Effector memory CD8-positive, alpha-beta T cell (primary cell): ENCODE measurements at regions not wholly inside any gene's neighbourhood (a gene's known extent, or its start where the extent isn't known, plus 50 kb on each side); places are given as distances from the start of the nearest gene placed in this dataset.
A peak's percentile ranks its signal among the peaks of the same experiment; 100 is the strongest.

ENCODE experiments used
- ATAC-seq: fragments of 150-1000 bp; cut with Tn5 transposase; replicated peaks from 2 replicates; pipeline ENCODE4 v1.10.0; 2021; ENCODE audit warnings: mild to moderate bottlenecking, moderate library complexity
- DNase-seq, 3 experiments: peaks; one replicate each; pipeline ENCODE4 v3.0.0; 2021
- H3K27ac Mint-ChIP-seq, 2 donors: one replicate each; pipeline ENCODE4 v1.8.0; 2022; ENCODE audit warnings: mild to moderate bottlenecking in 2 of 2, mixed read lengths in 2 of 2, moderate library complexity in 2 of 2
- H3K27me3 Mint-ChIP-seq, 2 donors: one replicate each; pipeline ENCODE4 v1.8.0; 2022; ENCODE audit warnings: mixed read lengths in 2 of 2
- H3K36me3 Mint-ChIP-seq: one replicate; pipeline ENCODE4 v1.8.0; 2022; ENCODE audit warnings: mild to moderate bottlenecking, moderate library complexity, mixed read lengths; ENCODE audit not compliant: insufficient read depth
- H3K4me1 Mint-ChIP-seq, 2 donors: one replicate each; pipeline ENCODE4 v1.8.0; 2022; ENCODE audit warnings: low read depth in 2 of 2, mixed read lengths in 2 of 2
- H3K4me3 Mint-ChIP-seq, 2 donors: one replicate each; pipeline ENCODE4 v1.8.0; 2022; ENCODE audit warnings: mild to moderate bottlenecking in 2 of 2, mixed read lengths in 2 of 2, moderate library complexity in 2 of 2
- H3K9me3 Mint-ChIP-seq, 2 donors: one replicate each; pipeline ENCODE4 v1.8.0; 2022; ENCODE audit warnings: mixed read lengths in 2 of 2

GRCh38 chr15:31459400-31459748 is 132.7 kb downstream of the KLF13 start:
- DNase-seq (no peak), ATAC-seq (no peak)
- Mint-ChIP-seq H3K4me1 (peaks cover 10 to 14% of the 10 kb centered on the region in 2 donors), H3K36me3 (no peaks in the 10 kb centered on the region), H3K27me3 (no peaks in the 10 kb centered on the region), H3K27ac (no peak overlapping the region), H3K9me3 (peaks cover 0 to 2% of the 10 kb centered on the region in 2 donors), H3K4me3 (no peak overlapping the region)

GRCh38 chr15:31461375-31461774 is 134.7 kb downstream of the KLF13 start:
- no peaks in the 10 kb centered on the region for H3K27me3 Mint-ChIP-seq
- H3K9me3 Mint-ChIP-seq: no peaks in the 10 kb centered on the region
- no peak overlapping the region for H3K27ac Mint-ChIP-seq
- ATAC-seq (no peak), DNase-seq (no peak)
- H3K4me1 Mint-ChIP-seq: peaks cover 7 to 11% of the 10 kb centered on the region in 2 donors
- no peak overlapping the region for H3K4me3 Mint-ChIP-seq
- no peaks in the 10 kb centered on the region for H3K36me3 Mint-ChIP-seq

GRCh38 chr15:31461911-31462480 is 135.4 kb downstream of the KLF13 start:
- H3K9me3 Mint-ChIP-seq: no peaks in the 10 kb centered on the region
- H3K27me3 Mint-ChIP-seq: no peaks in the 10 kb centered on the region
- DNase-seq (no peak), ATAC-seq (no peak)
- H3K4me3 Mint-ChIP-seq: no peak overlapping the region
- peaks cover 7 to 11% of the 10 kb centered on the region in 2 donors for H3K4me1 Mint-ChIP-seq
- H3K27ac Mint-ChIP-seq: no peak overlapping the region
- no peaks in the 10 kb centered on the region for H3K36me3 Mint-ChIP-seq

GRCh38 chr15:31463521-31464102 is 137.0 kb downstream of the KLF13 start:
- Mint-ChIP-seq H3K36me3 (no peaks in the 10 kb centered on the region), H3K27ac (no peak overlapping the region), H3K4me3 (no peak overlapping the region), H3K27me3 (no peaks in the 10 kb centered on the region), H3K4me1 (peaks cover 7 to 12% of the 10 kb centered on the region in 2 donors), H3K9me3 (no peaks in the 10 kb centered on the region)
- ATAC-seq (no peak), DNase-seq (no peak)

GRCh38 chr15:31464216-31465082 is 137.8 kb downstream of the KLF13 start:
- DNase-seq (no peak), ATAC-seq (no peak)
- Mint-ChIP-seq H3K9me3 (no peaks in the 10 kb centered on the region), H3K27ac (no peak overlapping the region), H3K27me3 (no peaks in the 10 kb centered on the region), H3K36me3 (no peaks in the 10 kb centered on the region), H3K4me1 (peaks cover under 1 to 5% of the 10 kb centered on the region in 2 donors), H3K4me3 (no peak overlapping the region)

GRCh38 chr15:31465083-31465955 is 138.7 kb downstream of the KLF13 start:
- Mint-ChIP-seq H3K4me3 (no peak overlapping the region), H3K36me3 (no peaks in the 10 kb centered on the region), H3K27ac (no peak overlapping the region), H3K9me3 (no peaks in the 10 kb centered on the region), H3K27me3 (no peaks in the 10 kb centered on the region), H3K4me1 (peaks cover under 1 to 7% of the 10 kb centered on the region in 2 donors)
- no peak for DNase-seq
- ATAC-seq: no peak

GRCh38 chr15:31467361-31467760 is 140.7 kb downstream of the KLF13 start:
- Mint-ChIP-seq H3K4me1 (peaks cover 10 to 18% of the 10 kb centered on the region in 2 donors), H3K4me3 (no peak overlapping the region), H3K27me3 (no peaks in the 10 kb centered on the region), H3K36me3 (no peaks in the 10 kb centered on the region), H3K27ac (no peak overlapping the region), H3K9me3 (no peaks in the 10 kb centered on the region)
- no peak for DNase-seq
- no peak for ATAC-seq

GRCh38 chr15:31468911-31469785 is 142.5 kb downstream of the KLF13 start:
- DNase-seq (no peak), ATAC-seq (no peak)
- no peaks in the 10 kb centered on the region for H3K9me3 Mint-ChIP-seq
- H3K27me3 Mint-ChIP-seq: no peaks in the 10 kb centered on the region
- H3K4me1 Mint-ChIP-seq: peaks cover 27 to 35% of the 10 kb centered on the region in 2 donors
- H3K27ac Mint-ChIP-seq: peak overlapping the region in 1 of 2 donors; percentile 82
- no peaks in the 10 kb centered on the region for H3K36me3 Mint-ChIP-seq
- no peak overlapping the region for H3K4me3 Mint-ChIP-seq

GRCh38 chr15:31469786-31470525 is 143.3 kb downstream of the KLF13 start:
- H3K36me3 Mint-ChIP-seq: no peaks in the 10 kb centered on the region
- H3K9me3 Mint-ChIP-seq: no peaks in the 10 kb centered on the region
- no peak overlapping the region for H3K4me3 Mint-ChIP-seq
- no peaks in the 10 kb centered on the region for H3K27me3 Mint-ChIP-seq
- peak overlapping the region; percentile 69 to 82 for H3K27ac Mint-ChIP-seq
- DNase-seq: no peak
- peaks cover 36 to 40% of the 10 kb centered on the region in 2 donors for H3K4me1 Mint-ChIP-seq
- ATAC-seq: no peak

GRCh38 chr15:31470756-31471155 is 144.1 kb downstream of the KLF13 start:
- ATAC-seq (no peak), DNase-seq (no peak)
- peak overlapping the region; percentile 69 to 82 for H3K27ac Mint-ChIP-seq
- H3K9me3 Mint-ChIP-seq: no peaks in the 10 kb centered on the region
- no peaks in the 10 kb centered on the region for H3K27me3 Mint-ChIP-seq
- H3K36me3 Mint-ChIP-seq: no peaks in the 10 kb centered on the region
- peaks cover 39 to 44% of the 10 kb centered on the region in 2 donors for H3K4me1 Mint-ChIP-seq
- no peak overlapping the region for H3K4me3 Mint-ChIP-seq

GRCh38 chr15:31471731-31472430 is 145.2 kb downstream of the KLF13 start:
- DNase-seq (no peak), ATAC-seq (no peak)
- no peaks in the 10 kb centered on the region for H3K9me3 Mint-ChIP-seq
- H3K4me1 Mint-ChIP-seq: peaks cover 44 to 45% of the 10 kb centered on the region in 2 donors
- peak overlapping the region in 1 of 2 donors; percentile 72 for H3K4me3 Mint-ChIP-seq
- H3K36me3 Mint-ChIP-seq: no peaks in the 10 kb centered on the region
- H3K27ac Mint-ChIP-seq: peak overlapping the region; percentile 82 to 95
- no peaks in the 10 kb centered on the region for H3K27me3 Mint-ChIP-seq
